ENCODE measurements at regions not wholly inside any gene's neighbourhood (a gene's known extent, or its start where the extent isn't known, plus 50 kb on each side); places are given as distances from the start of the nearest gene placed in this dataset.

GRCh38 chr2:45172142-45172541 lies 162.9 kb upstream of the SIX2 start:
- DNase-seq: no peak

GRCh38 chr2:45171136-45171501 lies 161.9 kb upstream of the SIX2 start:
- no peak for DNase-seq

DNA sequence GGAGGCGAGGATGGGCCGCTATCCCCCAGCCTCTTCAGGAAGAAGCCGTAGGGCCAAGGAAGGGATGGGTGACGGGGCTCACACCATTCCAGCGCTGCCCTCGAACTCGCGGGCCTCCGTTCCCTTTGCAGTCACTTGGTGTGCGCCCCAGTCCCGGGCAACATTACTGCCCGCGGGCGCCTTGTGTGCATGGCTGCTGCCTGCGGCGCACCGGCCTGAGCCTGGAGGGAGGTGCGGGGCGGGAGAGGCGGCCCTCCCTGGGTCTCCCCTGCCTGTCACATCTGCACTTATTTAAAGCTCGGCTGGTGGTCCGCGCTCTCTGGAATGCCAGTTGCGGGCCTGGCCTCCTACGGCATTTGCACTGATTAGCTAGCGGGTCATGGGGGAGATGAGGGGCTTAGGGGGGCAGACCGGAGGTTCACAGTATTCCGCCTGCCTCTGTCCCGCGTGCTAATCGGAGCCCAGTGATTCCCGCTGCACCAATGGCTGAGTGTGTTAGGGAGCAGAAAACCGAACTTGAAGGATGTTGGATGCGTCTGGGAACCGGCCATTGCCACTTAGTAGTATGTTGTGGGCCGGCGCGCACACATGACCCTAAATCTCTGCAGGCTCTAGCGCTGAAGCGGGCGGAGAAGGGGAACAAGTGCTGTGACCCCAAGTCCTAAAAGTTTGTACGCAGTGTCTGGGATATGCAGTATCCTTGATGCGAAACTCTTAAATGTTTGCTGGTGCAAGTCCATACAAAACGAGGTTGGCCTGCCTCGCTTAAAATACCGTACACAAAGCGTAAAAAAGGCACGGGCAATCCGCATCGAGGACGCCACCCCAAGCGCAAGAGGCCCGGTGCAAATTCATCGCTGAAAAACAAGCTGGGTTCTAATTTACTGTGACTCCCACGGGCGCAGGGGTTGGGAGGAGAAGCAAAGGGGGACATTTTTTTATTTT lies 161.2 kb upstream of the SIX2 start:
- DNase-seq: no peak

DNA sequence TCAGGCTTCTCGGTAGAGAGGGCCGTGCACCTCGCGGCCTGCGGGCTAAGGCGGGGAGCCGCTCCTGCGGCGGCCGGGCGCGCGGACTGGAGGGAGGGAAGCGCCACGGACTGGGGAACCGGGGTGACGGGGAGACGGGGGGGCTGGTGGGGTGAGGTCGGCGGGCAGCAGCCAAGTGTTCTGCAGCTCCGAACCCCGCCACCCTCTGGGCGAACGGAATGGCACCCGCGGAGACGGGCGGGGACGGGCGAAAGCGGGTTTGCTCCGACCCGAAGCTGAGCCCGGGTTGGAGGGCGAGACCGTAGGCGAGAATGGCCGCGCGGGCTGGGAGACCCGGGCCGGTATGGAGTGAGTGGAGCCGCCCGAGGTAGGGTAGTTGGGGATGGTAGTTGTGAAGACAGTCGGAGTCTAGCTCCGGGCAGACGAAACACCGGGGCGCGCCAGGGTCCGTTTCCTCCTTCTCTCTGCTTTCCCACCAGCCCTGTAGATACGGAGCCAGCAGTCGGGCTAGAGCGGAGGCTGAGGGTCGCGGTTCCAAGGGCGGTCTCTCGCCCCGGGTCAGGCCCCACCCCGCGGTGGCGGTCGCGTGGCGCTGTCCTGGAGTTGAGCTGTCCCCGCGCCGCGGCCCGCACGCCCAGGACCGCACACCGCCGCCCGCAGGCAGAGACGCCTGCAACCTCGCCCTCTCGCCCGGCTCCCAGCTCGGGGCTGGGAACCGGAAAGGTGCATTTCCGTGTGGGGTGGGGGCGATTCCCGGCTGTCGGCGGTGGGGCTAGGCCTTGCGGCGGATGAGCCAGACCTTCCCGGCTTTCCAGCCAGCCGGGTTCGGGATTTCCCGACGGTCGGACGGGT lies 160.3 kb upstream of the SIX2 start:
- no peak for DNase-seq

GRCh38 chr2:45168711-45169338 lies 159.6 kb upstream of the SIX2 start:
- DNase-seq: no peak

DNA sequence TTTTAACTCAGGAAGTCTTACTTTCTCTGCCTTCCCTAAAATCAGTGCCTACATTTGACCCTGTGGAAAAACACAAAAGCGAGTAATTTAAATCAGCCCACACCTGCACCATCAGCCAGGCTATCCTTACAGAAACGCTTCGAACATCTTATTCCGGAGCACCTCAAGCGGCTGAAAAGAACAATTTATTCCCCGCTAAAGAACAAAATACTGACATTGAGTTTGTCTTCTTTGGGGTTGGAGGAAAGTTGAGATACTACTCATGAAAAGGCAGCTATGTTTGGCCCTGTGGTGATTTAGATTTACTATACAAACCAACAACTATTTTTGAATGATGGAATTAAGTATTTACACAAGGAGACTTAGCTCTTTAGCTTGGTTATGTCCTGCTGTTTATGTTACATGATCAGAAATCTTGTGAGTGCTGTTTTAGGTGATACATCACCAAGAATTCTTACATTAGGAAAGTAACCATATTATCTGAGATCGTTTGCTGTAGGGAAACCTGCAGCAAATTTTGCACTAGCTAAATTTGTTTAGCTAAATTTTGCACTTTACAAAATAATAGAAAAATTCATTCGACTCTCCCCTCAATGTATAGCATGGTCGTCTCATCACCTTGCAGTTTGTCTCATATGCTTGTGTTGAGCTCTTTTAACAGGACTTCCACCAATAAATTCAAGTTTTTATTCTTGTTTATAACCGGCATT lies 158.8 kb upstream of the SIX2 start:
- no peak for DNase-seq

- DNase-seq: no peak
Measured at GRCh38 chr2:45166229-45166890, 157.1 kb upstream of the SIX2 start.

- DNase-seq: no peak
Measured at GRCh38 chr2:45162711-45163110, 153.5 kb upstream of the SIX2 start.

DNA sequence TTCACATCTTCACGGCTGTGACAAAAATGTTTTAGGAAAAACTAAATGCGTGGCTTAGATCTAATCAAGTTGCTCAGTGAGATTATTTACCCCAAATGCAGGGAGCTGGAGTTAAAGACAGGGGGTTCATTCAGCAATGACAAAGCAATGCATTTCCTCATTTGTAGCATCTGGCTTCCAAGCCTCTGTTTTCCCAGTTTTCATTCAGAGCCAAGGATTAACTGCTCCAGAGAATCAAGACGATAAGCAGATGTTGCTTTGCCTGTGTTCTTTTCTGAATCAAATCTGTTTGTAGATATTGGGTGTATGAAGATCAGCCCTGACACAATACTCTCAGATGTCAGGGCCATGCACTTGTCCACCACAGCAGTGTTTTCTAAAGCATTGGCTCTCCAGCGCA lies 147.4 kb upstream of the SIX2 start:
- no peak for DNase-seq

GRCh38 chr2:45154606-45155155 lies 145.4 kb upstream of the SIX2 start:
- DNase-seq: no peak

GRCh38 chr2:45154144-45154543 lies 144.9 kb upstream of the SIX2 start:
- DNase-seq: no peak

DNA sequence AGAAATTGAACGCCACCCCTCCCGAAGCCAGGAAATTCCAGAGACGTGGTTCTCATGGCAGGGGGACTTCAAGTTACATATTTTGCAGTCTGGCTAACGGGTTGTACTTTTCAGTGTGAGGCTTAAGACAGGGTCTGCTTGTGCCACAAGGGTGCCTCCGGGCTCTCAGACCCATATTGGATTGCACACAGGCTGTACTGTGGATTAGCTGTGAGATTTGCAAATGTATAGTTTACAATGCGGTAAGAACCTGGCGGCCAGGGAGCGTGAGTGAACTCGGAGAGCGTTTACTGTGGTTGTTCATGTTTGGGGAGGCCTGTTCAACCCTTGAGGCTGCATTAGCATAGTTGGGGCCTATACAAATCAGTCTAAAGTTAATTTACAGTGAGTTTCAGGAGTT lies 143.9 kb upstream of the SIX2 start:
- DNase-seq: no peak

- no peak for DNase-seq
Measured at GRCh38 chr2:45152691-45153090, 143.4 kb upstream of the SIX2 start.

GRCh38 chr2:45145073-45145899 lies 136.0 kb upstream of the SIX2 start:
- DNase-seq: no peak

GRCh38 chr2:45141883-45142866 lies 132.9 kb upstream of the SIX2 start:
- no peak for DNase-seq

DNA sequence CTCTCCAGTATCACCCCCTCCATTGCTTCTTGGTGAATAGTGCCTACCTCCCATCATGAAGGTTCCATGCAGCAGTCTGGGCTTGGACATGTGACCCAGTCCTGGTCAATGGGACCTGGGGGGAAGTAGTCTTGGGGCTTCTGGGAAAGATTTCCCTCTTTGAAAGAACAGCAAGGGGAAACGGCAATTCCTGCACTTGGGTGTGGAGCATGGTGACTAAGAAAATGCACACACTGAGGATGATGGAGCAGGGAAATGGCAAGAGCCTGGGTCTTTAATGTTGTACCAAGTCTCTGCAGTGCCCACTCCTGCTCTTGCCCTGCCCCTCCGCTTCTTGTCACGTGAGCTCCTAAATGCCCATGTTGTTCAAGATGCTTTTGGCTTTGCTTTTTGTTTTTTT lies 131.4 kb upstream of the SIX2 start:
- DNase-seq: no peak

GRCh38 chr2:45138904-45139303 lies 129.7 kb upstream of the SIX2 start:
- DNase-seq: no peak

DNA sequence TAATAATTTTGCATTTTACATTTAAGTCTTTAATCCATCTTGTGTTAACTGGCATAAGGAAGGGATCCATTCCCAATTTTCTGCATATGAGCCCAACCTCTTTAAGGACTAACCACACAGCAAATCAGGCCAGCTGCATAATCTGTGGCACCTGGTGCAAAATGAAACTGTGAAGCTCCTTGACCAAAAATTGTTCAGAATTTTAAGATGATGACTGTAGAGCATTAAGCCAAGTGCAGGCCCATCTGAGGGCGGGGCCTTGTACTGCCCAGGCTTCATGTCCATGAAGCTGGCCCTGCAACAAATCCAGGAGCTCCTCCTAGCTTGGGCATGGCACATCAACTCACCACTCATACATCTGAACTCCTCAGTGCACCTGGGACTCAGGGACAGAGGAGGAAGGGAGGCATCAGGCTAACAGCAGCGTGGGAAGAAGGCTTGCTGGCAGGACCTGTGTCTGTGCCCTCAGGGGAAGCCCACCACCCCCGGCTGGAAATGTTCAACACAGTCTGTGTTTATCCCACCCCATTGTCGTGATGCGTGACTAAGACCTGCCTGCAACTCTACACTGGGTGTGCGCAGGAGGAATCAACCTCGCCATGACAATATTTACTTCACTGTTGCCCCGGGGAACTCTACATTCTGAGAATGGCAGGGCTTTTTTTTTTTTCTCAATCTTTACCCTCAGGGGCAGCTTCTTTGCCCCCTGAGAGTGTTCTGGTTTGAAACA lies 128.9 kb upstream of the SIX2 start:
- DNase-seq: no peak

DNA sequence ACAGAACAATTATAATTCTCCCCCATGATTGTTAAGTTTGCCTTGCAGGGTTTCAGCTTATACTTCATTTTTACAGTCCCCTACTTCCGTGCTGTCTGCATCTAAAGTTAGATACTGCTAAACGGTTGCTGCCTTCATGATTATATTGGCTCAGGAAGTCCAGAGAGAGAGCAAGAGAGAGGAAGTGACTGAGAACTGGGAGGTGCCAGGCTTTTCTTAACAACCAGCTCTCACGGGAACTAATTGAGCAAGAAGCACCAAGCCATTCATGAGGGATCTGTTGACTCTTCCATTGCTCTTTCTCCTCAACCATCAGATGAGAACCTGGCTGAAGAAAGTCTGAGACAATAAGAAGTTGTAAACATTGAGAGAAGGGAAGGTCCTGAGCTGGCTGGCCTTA lies 125.5 kb upstream of the SIX2 start:
- DNase-seq: no peak

Measured in NCI-H1105 treated with DMSO at 0.1 percent for 48 hours (cell line).